Activated T-helper 1 cell treated with anti-CD3 and anti-CD28 coated beads, Interleukin-12 subunit alpha, Interleukin-12 subunit beta, Interleukin-2, Interleukin-4 antibody, amounts not matched to agents 30 ng/mL and 10 ng/mL and 1 ng/mL, durations not matched to agents 14 hours and 24 hours and 36 hours (primary cell): ENCODE measurements at regions not wholly inside any gene's neighbourhood (a gene's known extent, or its start where the extent isn't known, plus 50 kb on each side); places are given as distances from the start of the nearest gene placed in this dataset.
"Not testable (repeated sequence)": the region's sequence is repeated elsewhere in the genome, so short reads cannot be mapped to it uniquely, and the experiment has no call there.

Experiments used
- DNase-seq: peaks from one replicate; pipeline ENCODE4 v3.0.0; 2021; ENCODE audit warnings: low spot score
- H3K27ac Mint-ChIP-seq: one replicate; pipeline ENCODE4 v1.8.0; 2021; ENCODE audit warnings: mild to moderate bottlenecking, mixed read lengths
- H3K27me3 Mint-ChIP-seq: one replicate; pipeline ENCODE4 v1.8.0; 2022; ENCODE audit warnings: mild to moderate bottlenecking, moderate library complexity, mixed read lengths; ENCODE audit not compliant: insufficient read depth
- H3K36me3 Mint-ChIP-seq: one replicate; pipeline ENCODE4 v1.8.0; 2021; ENCODE audit warnings: low read depth, mixed read lengths
- H3K4me1 Mint-ChIP-seq: one replicate; pipeline ENCODE4 v1.8.0; 2021; ENCODE audit warnings: low read depth, mixed read lengths
- H3K4me3 Mint-ChIP-seq: one replicate; pipeline ENCODE4 v1.8.0; 2021; ENCODE audit warnings: mild to moderate bottlenecking, moderate library complexity, mixed read lengths
- H3K9me3 Mint-ChIP-seq: one replicate; pipeline ENCODE4 v1.8.0; 2021; ENCODE audit warnings: mixed read lengths
- intact Hi-C: fragments of 100-400 bp; cut with micrococcal nuclease; formaldehyde crosslinking; loops from one replicate; pipeline ENCODE4 v1.15.1; 2024

- H3K9me3 Mint-ChIP-seq: peaks cover 13% of the 10 kb centered on the region
Measured at GRCh38 chr1:104056786-104057185, 307.1 kb downstream of the AMY1C start.

GRCh38 chr1:104057219-104057898, 307.7 kb downstream of the AMY1C start:
- H3K27ac Mint-ChIP-seq, H3K36me3 Mint-ChIP-seq, DNase-seq, intact Hi-C loops, H3K4me3 Mint-ChIP-seq, H3K27me3 Mint-ChIP-seq, H3K4me1 Mint-ChIP-seq: not testable (repeated sequence)
- H3K9me3 Mint-ChIP-seq: peaks cover 13% of the 10 kb centered on the region

More at GRCh38 chr1:104056786-104057185, 307.1 kb downstream of the AMY1C start:
- H3K4me1 Mint-ChIP-seq: no peaks in the 10 kb centered on the region
- H3K27ac Mint-ChIP-seq: no peak overlapping the region
- no peaks in the 10 kb centered on the region for H3K27me3 Mint-ChIP-seq
- no peak overlapping the region for H3K4me3 Mint-ChIP-seq
- DNase-seq: no peak
- H3K36me3 Mint-ChIP-seq: no peaks in the 10 kb centered on the region
- intact Hi-C loops: no loop called here

GRCh38 chr1:104061637-104062036, 311.9 kb downstream of the AMY1C start:
- H3K4me3 Mint-ChIP-seq, H3K27me3 Mint-ChIP-seq, H3K9me3 Mint-ChIP-seq, intact Hi-C loops, H3K27ac Mint-ChIP-seq, H3K36me3 Mint-ChIP-seq, H3K4me1 Mint-ChIP-seq, DNase-seq: not testable (repeated sequence)

DNA sequence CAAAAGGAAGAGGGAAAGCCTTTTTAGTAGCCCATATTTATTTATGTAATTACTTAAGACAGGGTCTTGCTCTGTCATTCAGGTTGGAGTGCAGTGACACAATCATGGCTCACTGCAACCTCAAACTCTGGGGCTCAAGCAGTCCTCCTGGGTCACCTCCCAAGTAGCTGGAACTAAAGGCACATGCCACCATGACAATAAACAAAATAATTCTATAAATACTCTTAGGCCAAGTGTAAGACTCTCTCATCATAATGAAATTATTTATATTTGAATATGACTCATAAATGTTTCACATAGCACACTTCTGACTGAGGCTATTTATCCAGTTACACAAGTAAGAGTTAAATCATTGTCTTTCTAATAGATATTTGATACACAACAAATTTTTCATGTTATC, 314.7 kb downstream of the AMY1C start:
- intact Hi-C loops: no loop called here
- no peak for DNase-seq
- Mint-ChIP-seq H3K36me3 (no peaks in the 10 kb centered on the region), H3K27ac (no peak overlapping the region), H3K9me3 (no peaks in the 10 kb centered on the region), H3K4me1 (no peaks in the 10 kb centered on the region), H3K4me3 (no peak overlapping the region), H3K27me3 (no peaks in the 10 kb centered on the region)

GRCh38 chr1:104072915-104073371, 323.2 kb downstream of the AMY1C start:
- intact Hi-C loops: no loop called here
- no peak for DNase-seq
- Mint-ChIP-seq H3K27ac (no peak overlapping the region), H3K36me3 (no peaks in the 10 kb centered on the region), H3K9me3 (no peaks in the 10 kb centered on the region), H3K4me1 (no peaks in the 10 kb centered on the region), H3K27me3 (no peaks in the 10 kb centered on the region), H3K4me3 (no peak overlapping the region)

DNA sequence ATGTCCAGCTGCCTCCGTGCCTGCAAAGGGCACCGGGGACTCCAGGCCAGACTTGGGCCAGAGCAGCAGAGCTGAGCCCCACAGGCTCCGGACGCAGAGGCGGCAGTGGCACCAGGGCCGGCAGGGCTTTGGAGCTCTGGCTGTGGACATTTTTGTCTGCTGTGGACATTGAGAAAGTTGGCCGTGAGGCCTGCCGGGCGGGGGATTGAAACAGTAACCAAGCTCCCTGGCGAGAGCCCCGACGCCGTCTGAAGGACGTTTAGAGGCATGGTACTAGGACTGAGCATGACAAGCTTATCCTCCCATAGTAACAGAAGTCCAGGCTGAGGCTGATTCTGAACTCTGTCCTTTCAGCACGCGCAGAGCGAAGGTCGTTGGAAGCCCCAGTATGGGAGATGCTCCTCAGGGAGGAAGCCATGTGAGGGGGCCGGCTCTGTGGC, 323.8 kb downstream of the AMY1C start:
- no peak for DNase-seq
- no peak overlapping the region for H3K27ac Mint-ChIP-seq
- H3K4me3 Mint-ChIP-seq: no peak overlapping the region
- H3K9me3 Mint-ChIP-seq: no peaks in the 10 kb centered on the region
- H3K4me1 Mint-ChIP-seq: no peaks in the 10 kb centered on the region
- H3K36me3 Mint-ChIP-seq: no peaks in the 10 kb centered on the region
- intact Hi-C loops: no loop called here
- H3K27me3 Mint-ChIP-seq: no peaks in the 10 kb centered on the region

DNA sequence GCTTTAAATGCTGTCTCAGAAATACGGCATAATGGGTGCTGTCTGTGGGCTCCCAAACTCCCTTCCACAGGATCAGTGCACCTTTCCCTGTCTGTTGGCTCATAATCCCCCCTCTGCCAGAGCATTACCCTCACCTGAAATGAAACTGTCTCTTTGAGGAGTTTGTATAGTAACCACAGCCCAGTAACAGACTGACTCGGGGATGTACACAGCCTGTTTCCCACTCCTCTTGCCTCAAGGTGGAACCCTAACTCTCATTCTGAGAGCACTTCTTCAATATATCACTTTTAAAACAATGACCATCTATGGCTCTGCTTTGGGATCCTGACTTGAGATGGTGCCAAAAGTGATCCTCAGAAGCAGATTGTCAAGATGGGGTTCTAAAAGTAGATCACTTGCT, 332.5 kb downstream of the AMY1C start:
- H3K27me3 Mint-ChIP-seq: no peaks in the 10 kb centered on the region
- H3K4me3 Mint-ChIP-seq: no peak overlapping the region
- no peaks in the 10 kb centered on the region for H3K4me1 Mint-ChIP-seq
- DNase-seq: no peak
- intact Hi-C loops: loop anchor here (10.0 kb wide), 1 partner anchor 57 kb away; no protein-coding TSS in a partner anchor
- no peak overlapping the region for H3K27ac Mint-ChIP-seq
- no peaks in the 10 kb centered on the region for H3K9me3 Mint-ChIP-seq
- no peaks in the 10 kb centered on the region for H3K36me3 Mint-ChIP-seq

DNA sequence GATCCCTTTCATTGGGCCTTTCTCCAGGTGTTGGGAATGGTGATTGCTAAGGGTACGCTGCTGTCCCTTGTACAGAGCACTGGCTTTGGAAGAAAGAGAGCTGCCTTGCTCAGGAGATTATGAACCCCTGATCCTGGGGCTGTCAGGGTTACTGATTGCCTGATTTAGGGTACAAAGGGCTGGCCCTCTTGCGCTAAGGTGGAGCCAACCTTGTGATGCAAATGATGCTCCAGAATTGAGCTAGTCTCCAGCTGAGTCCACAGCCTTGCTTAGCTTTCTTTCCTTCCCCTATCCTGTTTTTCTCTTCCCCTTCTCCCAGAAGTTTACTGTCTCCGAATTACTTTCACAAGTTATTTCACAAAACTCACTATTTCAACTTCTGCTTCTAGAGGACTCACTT, 334.7 kb downstream of the AMY1C start:
- H3K27me3 Mint-ChIP-seq: no peaks in the 10 kb centered on the region
- intact Hi-C loops: loop anchor here (10.0 kb wide), 1 partner anchor 60 kb away; no protein-coding TSS in a partner anchor
- no peaks in the 10 kb centered on the region for H3K9me3 Mint-ChIP-seq
- H3K27ac Mint-ChIP-seq: no peak overlapping the region
- H3K4me1 Mint-ChIP-seq: no peaks in the 10 kb centered on the region
- H3K4me3 Mint-ChIP-seq: no peak overlapping the region
- H3K36me3 Mint-ChIP-seq: no peaks in the 10 kb centered on the region
- no peak for DNase-seq

- no peak for DNase-seq
- Mint-ChIP-seq H3K4me1 (no peaks in the 10 kb centered on the region), H3K4me3 (no peak overlapping the region), H3K27ac (no peak overlapping the region), H3K9me3 (peaks cover 6% of the 10 kb centered on the region), H3K27me3 (no peaks in the 10 kb centered on the region), H3K36me3 (no peaks in the 10 kb centered on the region)
- intact Hi-C loops: no loop called here
Measured at GRCh38 chr1:104092698-104093097, 343.0 kb downstream of the AMY1C start.

- Mint-ChIP-seq H3K9me3 (peaks cover 3% of the 10 kb centered on the region), H3K27me3 (no peaks in the 10 kb centered on the region), H3K4me1 (no peaks in the 10 kb centered on the region), H3K27ac (no peak overlapping the region), H3K36me3 (no peaks in the 10 kb centered on the region), H3K4me3 (no peak overlapping the region)
- DNase-seq: no peak
- intact Hi-C loops: no loop called here
Measured at GRCh38 chr1:104098837-104099236, 349.1 kb downstream of the AMY1C start.

DNA sequence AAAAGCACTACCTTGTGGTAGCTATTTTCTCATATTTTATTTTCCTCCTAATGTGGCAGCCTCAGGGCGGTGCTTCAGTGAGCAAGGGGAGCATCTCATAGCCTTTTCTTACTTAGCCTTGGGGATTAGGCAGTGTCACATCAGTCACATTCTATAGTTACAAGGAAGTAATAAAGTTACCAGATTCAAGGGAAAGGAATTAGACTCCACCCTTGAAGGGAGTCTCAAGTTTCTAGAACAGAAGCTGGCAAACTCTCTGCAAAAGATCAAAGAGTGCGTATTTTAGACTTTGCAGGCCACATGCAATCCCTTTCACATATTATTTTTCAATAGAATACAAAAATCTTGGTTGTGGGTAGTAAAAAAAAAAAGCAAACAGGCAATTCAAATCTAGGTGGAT, 350.4 kb downstream of the AMY1C start:
- no peaks in the 10 kb centered on the region for H3K27me3 Mint-ChIP-seq
- H3K4me1 Mint-ChIP-seq: no peaks in the 10 kb centered on the region
- H3K27ac Mint-ChIP-seq: no peak overlapping the region
- peaks cover 3% of the 10 kb centered on the region for H3K9me3 Mint-ChIP-seq
- H3K4me3 Mint-ChIP-seq: no peak overlapping the region
- intact Hi-C loops: no loop called here
- no peaks in the 10 kb centered on the region for H3K36me3 Mint-ChIP-seq
- DNase-seq: no peak

- DNase-seq: no peak
- no peak overlapping the region for H3K27ac Mint-ChIP-seq
- no peaks in the 10 kb centered on the region for H3K36me3 Mint-ChIP-seq
- no peaks in the 10 kb centered on the region for H3K27me3 Mint-ChIP-seq
- H3K4me3 Mint-ChIP-seq: no peak overlapping the region
- intact Hi-C loops: no loop called here
- peaks cover 13% of the 10 kb centered on the region for H3K9me3 Mint-ChIP-seq
- no peaks in the 10 kb centered on the region for H3K4me1 Mint-ChIP-seq
Measured at GRCh38 chr1:104105465-104105864, 355.8 kb downstream of the AMY1C start.

DNA sequence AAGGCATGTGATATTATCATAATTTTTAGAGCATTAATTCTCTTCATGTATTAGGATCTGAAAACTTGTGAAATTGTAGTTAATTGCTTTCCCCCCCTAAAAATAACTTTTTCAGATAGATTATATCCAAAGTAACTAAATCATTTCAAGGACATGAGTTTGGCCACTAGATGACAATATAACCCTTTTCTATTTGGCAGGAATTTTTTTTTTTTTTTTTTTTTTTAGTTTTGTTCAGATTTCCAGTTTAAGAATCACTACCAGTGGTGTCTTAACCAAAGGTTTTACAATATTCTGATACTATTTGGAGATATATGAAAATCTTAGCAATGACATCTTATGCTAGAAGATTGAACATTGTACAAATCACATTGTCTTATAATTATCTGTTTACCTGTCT, 370.8 kb downstream of the AMY1C start:
- Mint-ChIP-seq H3K4me1 (no peaks in the 10 kb centered on the region), H3K36me3 (no peaks in the 10 kb centered on the region), H3K27ac (no peak overlapping the region), H3K27me3 (no peaks in the 10 kb centered on the region), H3K9me3 (no peaks in the 10 kb centered on the region), H3K4me3 (no peak overlapping the region)
- no peak for DNase-seq
- intact Hi-C loops: no loop called here

DNA sequence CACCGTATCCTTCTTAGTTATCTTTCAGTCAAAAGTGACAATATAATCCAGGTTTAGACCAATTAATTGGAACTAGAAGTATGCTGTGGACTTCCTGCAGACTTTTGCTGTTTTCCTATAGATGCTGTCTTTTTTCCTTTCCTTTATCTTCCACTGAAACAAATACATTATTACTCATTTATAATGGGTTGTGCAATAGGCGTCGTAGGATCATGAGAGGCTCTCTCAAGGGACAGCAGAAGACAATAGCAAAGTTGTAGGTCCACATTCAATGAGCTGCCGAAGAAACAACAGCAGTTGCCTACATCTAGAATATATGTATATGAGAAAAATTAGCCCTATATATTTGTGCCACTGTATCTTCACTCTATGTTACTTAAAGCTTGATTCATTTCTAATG, 371.6 kb downstream of the AMY1C start:
- no peak for DNase-seq
- H3K27me3 Mint-ChIP-seq: no peaks in the 10 kb centered on the region
- H3K9me3 Mint-ChIP-seq: no peaks in the 10 kb centered on the region
- no peak overlapping the region for H3K4me3 Mint-ChIP-seq
- H3K27ac Mint-ChIP-seq: no peak overlapping the region
- H3K36me3 Mint-ChIP-seq: no peaks in the 10 kb centered on the region
- intact Hi-C loops: no loop called here
- H3K4me1 Mint-ChIP-seq: no peaks in the 10 kb centered on the region
